Endothelial cell of umbilical vein (primary cell): ENCODE measurements at regions not wholly inside any gene's neighbourhood (a gene's known extent, or its start where the extent isn't known, plus 50 kb on each side); places are given as distances from the start of the nearest gene placed in this dataset.

ENCODE experiments used
- BruUV-seq: library from RNA; stranded (reverse); fragments of 400-500 nt; replicated peaks from 2 replicates; lab custom pipeline; 2021; lab: Mats Ljungman, UMichigan
- CTCF ChIA-PET: fragments of 300-600, 350-600 bp; sonication (Branson Sonifier 250); formaldehyde crosslinking; loops from one replicate; lab custom pipeline; 2021; ENCODE audit warnings: antibody characterized with exemption, inconsistent platforms; lab: Charles Lee
- POLR2A ChIA-PET: fragments of 300-600, 350-600 bp; sonication (Branson Sonifier 250); formaldehyde crosslinking; loops from one replicate; lab custom pipeline; 2021; ENCODE audit warnings: antibody characterized with exemption, inconsistent platforms; lab: Charles Lee
- DNase-seq: peaks from one replicate; pipeline ENCODE4 v3.0.0-alpha.2; 2011; ENCODE audit warnings: low read depth, low spot score
- FAIRE-seq: peaks from 2 replicates; lab custom pipeline; 2011; peaks lifted over from hg19 to GRCh38; lab: Jason Lieb, UNC
- H2AFZ ChIP-seq: 2 replicates; pipeline ENCODE4 v1.6.0; 2012; ENCODE audit warnings: low read depth, low read length, control low read depth, inconsistent platforms
- H3K27ac ChIP-seq: 2 replicates; pipeline ENCODE4 v1.5.1; 2011; ENCODE audit warnings: low read depth, mild to moderate bottlenecking, control low read depth, low read length, moderate library complexity; ENCODE audit not compliant: insufficient read depth
- H3K27me3 ChIP-seq, 2 experiments: 2 replicates each; pipeline versions ENCODE4 v1.6.0 to v1.6.1; 2011; ENCODE audit warnings: low read length in 2 of 2, mixed read lengths in 1 of 2; ENCODE audit not compliant: control insufficient read depth in 2 of 2, insufficient read depth in 2 of 2
- H3K36me3 ChIP-seq, 2 experiments: 2 replicates in 1 of 2; 3 replicates in 1 of 2; pipeline ENCODE4 v1.5.1; 2011; ENCODE audit warnings: low read length in 2 of 2, mild to moderate bottlenecking in 1 of 2, moderate library complexity in 1 of 2; ENCODE audit not compliant: control insufficient read depth in 2 of 2, insufficient read depth in 2 of 2; ENCODE audit errors: extremely low read depth in 1 of 2
- H3K4me1 ChIP-seq: 3 replicates; pipeline ENCODE4 v1.5.1; 2011; ENCODE audit warnings: mild to moderate bottlenecking, low read length; ENCODE audit not compliant: control insufficient read depth, insufficient read depth; ENCODE audit errors: extremely low read depth
- H3K4me2 ChIP-seq: 2 replicates; pipeline ENCODE4 v1.6.1; 2011; ENCODE audit warnings: low read length, control low read depth, mixed read lengths; ENCODE audit not compliant: insufficient read depth
- H3K4me3 ChIP-seq, 3 experiments: fragments of 200-600 bp in 1 of 3; sonication (generic), shearing (Covaris generic) in 1 of 3; replicated peaks in 1 of 3; 2 replicates each; pipeline ENCODE4 v1.5.1; 2011 to 2016; ENCODE audit warnings: control low read depth in 3 of 3, low read length in 3 of 3, mild to moderate bottlenecking in 2 of 3, inconsistent platforms in 1 of 3, low read depth in 1 of 3, moderate library complexity in 1 of 3; ENCODE audit not compliant: insufficient read depth in 1 of 3
- H3K79me2 ChIP-seq: 2 replicates; pipeline ENCODE4 v1.6.0; 2012; ENCODE audit warnings: low read length, inconsistent platforms; ENCODE audit not compliant: control insufficient read depth, insufficient read depth
- H3K9ac ChIP-seq: replicated peaks from 2 replicates; pipeline ENCODE3; 2011; ENCODE audit warnings: low read length, control low read depth; ENCODE audit not compliant: insufficient read depth; ENCODE audit errors: extremely low read depth
- H3K9me1 ChIP-seq: replicated peaks from 3 replicates; pipeline ENCODE4 v1.6.0; 2011; ENCODE audit warnings: mild to moderate bottlenecking, low read length; ENCODE audit not compliant: control insufficient read depth, insufficient read depth; ENCODE audit errors: extremely low read depth
- H3K9me3 ChIP-seq: replicated peaks from 2 replicates; pipeline ENCODE4 v1.5.1; 2012; ENCODE audit warnings: low read length, inconsistent platforms; ENCODE audit not compliant: control insufficient read depth, insufficient read depth
- H4K20me1 ChIP-seq: replicated peaks from 2 replicates; pipeline ENCODE3; 2011; ENCODE audit warnings: mild to moderate bottlenecking, low read length; ENCODE audit not compliant: control insufficient read depth, insufficient read depth; ENCODE audit errors: extremely low read depth
- EZH2 ChIP-seq: IDR thresholded peaks from 2 replicates; pipeline ENCODE4 v1.6.1; 2012; ENCODE audit warnings: borderline replicate concordance, low read depth, mild to moderate bottlenecking, moderate library complexity, low read length, inconsistent platforms; ENCODE audit not compliant: severe bottlenecking
- FOS ChIP-seq: IDR thresholded peaks from 2 replicates; pipeline ENCODE4 v1.6.1; 2011; ENCODE audit warnings: mild to moderate bottlenecking, low read length, moderate library complexity, borderline replicate concordance; ENCODE audit not compliant: insufficient read depth
- GATA2 ChIP-seq: IDR thresholded peaks from 2 replicates; pipeline ENCODE4 v1.7.0; 2011; ENCODE audit warnings: low read depth, mild to moderate bottlenecking, moderate library complexity, mixed read lengths, low read length; ENCODE audit not compliant: insufficient read length, insufficient read depth
- JUN ChIP-seq: IDR thresholded peaks from 2 replicates; pipeline ENCODE4 v1.6.1; 2011; ENCODE audit warnings: borderline replicate concordance, low read depth; ENCODE audit not compliant: insufficient read length, insufficient read depth
- MYC ChIP-seq: IDR thresholded peaks from one replicate; pipeline ENCODE4 v1.6.1; 2011; ENCODE audit warnings: mild to moderate bottlenecking, low read depth, low read length
- POLR2A ChIP-seq: IDR thresholded peaks from 2 replicates; pipeline ENCODE4 v1.6.1; 2012; ENCODE audit warnings: low read depth, mild to moderate bottlenecking, control low read depth, low read length
- POLR2AphosphoS5 ChIP-seq: IDR thresholded peaks from 2 replicates; pipeline ENCODE4 v1.6.1; 2012; ENCODE audit warnings: low read depth, mild to moderate bottlenecking, control low read depth, low read length, moderate library complexity; ENCODE audit not compliant: insufficient read depth
- dilution Hi-C: fragments of 300-500 bp; cut with MboI; formaldehyde crosslinking; loops from one replicate; pipeline ENCODE4 v1.15.0; 2019; ENCODE audit warnings: low sequenced_read_pairs; ENCODE audit not compliant: extremely low pct_ligation_motif_present
- intact Hi-C: fragments of 100-400 bp; cut with micrococcal nuclease; formaldehyde crosslinking; loops from one replicate; pipeline ENCODE4 v1.10.0; 2022
- TF ChIP-seq, protein P1 (sequence below): IDR thresholded peaks from 2 replicates; pipeline ENCODE4 v1.6.1; 2011; ENCODE audit not compliant: insufficient read depth, insufficient read length
- TF ChIP-seq, protein P2 (sequence below), 2 donors: IDR thresholded peaks; 1 replicate in 1 of 2; 2 replicates in 1 of 2; pipeline ENCODE4 v1.5.1; 2011; ENCODE audit warnings: low read length in 2 of 2, mild to moderate bottlenecking in 2 of 2, moderate library complexity in 2 of 2, control low read depth in 1 of 2, inconsistent platforms in 1 of 2, low read depth in 1 of 2; ENCODE audit not compliant: insufficient read depth in 1 of 2; ENCODE audit errors: extremely low read depth in 1 of 2

DNA sequence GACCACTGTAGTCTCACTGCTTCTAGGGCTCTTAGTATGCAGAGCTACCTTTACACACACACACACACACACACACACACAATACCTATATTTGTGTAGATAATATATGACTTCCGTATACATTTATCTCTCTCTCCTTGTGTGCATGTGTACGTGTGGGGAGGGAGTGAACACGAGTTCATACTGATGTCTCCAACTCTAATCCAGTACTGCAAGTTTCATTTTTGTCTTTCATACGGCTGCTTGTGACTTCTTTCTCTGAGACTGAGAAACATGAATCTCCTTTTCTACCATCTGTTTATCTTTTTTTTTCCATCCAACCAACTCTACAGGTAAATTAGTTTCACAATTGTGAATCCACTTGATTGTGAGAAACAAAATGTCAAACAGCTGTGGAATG lies 1229.5 kb upstream of the AGA start:
- H3K4me1 ChIP-seq, result no peaks in the 10 kb centered on the region
- H3K79me2 ChIP-seq, result no peaks in the 10 kb centered on the region
- no peak overlapping the region for H3K4me2 ChIP-seq
- no TSS peak for BruUV-seq
- FAIRE-seq (no peak), DNase-seq (no peak)
- intact Hi-C loops (no loop called here), dilution Hi-C loops (no loop called here)
- peaks cover 6% of the 10 kb centered on the region for H3K9me3 ChIP-seq
- no peak overlapping the region for H3K27ac ChIP-seq
- ChIA-PET CTCF (no interaction called here), POLR2A (no interaction called here)
- no peaks in the 10 kb centered on the region for H4K20me1 ChIP-seq
- no peak overlapping the region for H2AFZ ChIP-seq
- no peaks in the 10 kb centered on the region for H3K36me3 ChIP-seq
- H3K9ac ChIP-seq, result no peak overlapping the region
- H3K27me3 ChIP-seq, result no peaks in the 10 kb centered on the region
- H3K4me3 ChIP-seq, result no peak overlapping the region
- TF ChIP-seq, protein P1, sequence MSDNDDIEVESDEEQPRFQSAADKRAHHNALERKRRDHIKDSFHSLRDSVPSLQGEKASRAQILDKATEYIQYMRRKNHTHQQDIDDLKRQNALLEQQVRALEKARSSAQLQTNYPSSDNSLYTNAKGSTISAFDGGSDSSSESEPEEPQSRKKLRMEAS, result no peak
- TF ChIP-seq MYC (no peak), JUN (no peak), POLR2AphosphoS5 (no peak), EZH2 (no peak), POLR2A (no peak), FOS (no peak), GATA2 (no peak)
- TF ChIP-seq, protein P2, sequence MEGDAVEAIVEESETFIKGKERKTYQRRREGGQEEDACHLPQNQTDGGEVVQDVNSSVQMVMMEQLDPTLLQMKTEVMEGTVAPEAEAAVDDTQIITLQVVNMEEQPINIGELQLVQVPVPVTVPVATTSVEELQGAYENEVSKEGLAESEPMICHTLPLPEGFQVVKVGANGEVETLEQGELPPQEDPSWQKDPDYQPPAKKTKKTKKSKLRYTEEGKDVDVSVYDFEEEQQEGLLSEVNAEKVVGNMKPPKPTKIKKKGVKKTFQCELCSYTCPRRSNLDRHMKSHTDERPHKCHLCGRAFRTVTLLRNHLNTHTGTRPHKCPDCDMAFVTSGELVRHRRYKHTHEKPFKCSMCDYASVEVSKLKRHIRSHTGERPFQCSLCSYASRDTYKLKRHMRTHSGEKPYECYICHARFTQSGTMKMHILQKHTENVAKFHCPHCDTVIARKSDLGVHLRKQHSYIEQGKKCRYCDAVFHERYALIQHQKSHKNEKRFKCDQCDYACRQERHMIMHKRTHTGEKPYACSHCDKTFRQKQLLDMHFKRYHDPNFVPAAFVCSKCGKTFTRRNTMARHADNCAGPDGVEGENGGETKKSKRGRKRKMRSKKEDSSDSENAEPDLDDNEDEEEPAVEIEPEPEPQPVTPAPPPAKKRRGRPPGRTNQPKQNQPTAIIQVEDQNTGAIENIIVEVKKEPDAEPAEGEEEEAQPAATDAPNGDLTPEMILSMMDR (IDR thresholded peaks at IDR 0.05; ENCODE audit: extremely low read depth in 1 of 2, insufficient read depth in 1 of 2, low read depth in 1 of 2, low read length in 2 of 2), result no peak
- no peaks in the 10 kb centered on the region for H3K9me1 ChIP-seq
